GM12875 (cell line): ENCODE measurements at regions not wholly inside any gene's neighbourhood (a gene's known extent, or its start where the extent isn't known, plus 50 kb on each side); places are given as distances from the start of the nearest gene placed in this dataset.

Source experiments
- H3K4me3 ChIP-seq: one replicate; pipeline ENCODE4 v1.5.1; 2011; ENCODE audit warnings: low read depth, low read length, control low read depth
- TF ChIP-seq, protein P1 (sequence below): IDR thresholded peaks from 2 replicates; pipeline ENCODE4 v1.5.1; 2011; ENCODE audit warnings: low read depth, mild to moderate bottlenecking, control low read depth, inconsistent platforms, low read length, moderate library complexity, borderline replicate concordance; ENCODE audit not compliant: insufficient read depth

DNA sequence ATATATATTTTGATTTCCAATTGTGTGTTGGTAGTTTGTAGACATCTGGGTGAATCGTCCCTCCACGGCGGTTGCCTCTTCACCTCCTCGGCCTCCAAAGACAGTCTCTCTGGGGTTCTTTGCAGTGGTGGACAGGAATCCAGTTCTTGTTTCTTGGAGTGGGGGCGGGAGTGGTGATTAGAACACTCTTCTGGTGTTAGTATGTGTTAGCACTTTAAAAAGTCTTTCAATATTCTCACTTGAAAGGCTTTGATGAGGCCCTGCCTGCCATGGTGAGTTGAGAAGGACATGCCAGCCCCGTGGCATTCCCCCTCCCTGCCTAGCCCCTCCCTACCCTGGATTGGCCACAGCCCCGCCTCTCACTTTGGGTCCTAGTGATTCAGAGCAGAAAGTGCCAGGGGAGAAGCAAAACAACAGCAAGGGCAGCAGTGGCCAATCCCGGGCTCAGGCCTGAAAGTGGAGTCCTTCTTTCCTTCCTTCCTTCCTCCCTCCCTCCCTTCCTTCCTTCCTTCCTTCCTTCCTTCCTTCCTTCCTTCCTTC is 316.8 kb upstream of the HS6ST1 start:
- H3K4me3 ChIP-seq = no peak overlapping the region
- TF ChIP-seq, protein P1, sequence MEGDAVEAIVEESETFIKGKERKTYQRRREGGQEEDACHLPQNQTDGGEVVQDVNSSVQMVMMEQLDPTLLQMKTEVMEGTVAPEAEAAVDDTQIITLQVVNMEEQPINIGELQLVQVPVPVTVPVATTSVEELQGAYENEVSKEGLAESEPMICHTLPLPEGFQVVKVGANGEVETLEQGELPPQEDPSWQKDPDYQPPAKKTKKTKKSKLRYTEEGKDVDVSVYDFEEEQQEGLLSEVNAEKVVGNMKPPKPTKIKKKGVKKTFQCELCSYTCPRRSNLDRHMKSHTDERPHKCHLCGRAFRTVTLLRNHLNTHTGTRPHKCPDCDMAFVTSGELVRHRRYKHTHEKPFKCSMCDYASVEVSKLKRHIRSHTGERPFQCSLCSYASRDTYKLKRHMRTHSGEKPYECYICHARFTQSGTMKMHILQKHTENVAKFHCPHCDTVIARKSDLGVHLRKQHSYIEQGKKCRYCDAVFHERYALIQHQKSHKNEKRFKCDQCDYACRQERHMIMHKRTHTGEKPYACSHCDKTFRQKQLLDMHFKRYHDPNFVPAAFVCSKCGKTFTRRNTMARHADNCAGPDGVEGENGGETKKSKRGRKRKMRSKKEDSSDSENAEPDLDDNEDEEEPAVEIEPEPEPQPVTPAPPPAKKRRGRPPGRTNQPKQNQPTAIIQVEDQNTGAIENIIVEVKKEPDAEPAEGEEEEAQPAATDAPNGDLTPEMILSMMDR = no peak

DNA sequence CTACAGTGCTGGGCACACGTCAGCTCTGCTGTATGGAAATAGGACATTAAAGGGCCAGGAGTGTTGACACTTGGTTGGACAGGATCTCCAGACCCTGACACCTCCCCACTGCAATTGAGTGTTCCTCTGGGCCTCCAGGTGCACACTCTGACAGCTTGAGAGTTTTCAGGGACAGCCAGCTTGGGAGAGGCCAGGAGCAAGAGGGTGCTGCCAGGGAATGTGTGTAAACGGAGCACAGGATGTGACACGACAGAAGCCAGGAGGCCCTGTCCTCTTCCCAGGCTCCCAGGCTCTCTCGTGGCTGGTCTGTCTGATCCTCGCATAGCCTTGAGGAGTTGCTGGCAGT is 318.1 kb upstream of the HS6ST1 start:
- TF ChIP-seq, protein P1 = no peak

DNA sequence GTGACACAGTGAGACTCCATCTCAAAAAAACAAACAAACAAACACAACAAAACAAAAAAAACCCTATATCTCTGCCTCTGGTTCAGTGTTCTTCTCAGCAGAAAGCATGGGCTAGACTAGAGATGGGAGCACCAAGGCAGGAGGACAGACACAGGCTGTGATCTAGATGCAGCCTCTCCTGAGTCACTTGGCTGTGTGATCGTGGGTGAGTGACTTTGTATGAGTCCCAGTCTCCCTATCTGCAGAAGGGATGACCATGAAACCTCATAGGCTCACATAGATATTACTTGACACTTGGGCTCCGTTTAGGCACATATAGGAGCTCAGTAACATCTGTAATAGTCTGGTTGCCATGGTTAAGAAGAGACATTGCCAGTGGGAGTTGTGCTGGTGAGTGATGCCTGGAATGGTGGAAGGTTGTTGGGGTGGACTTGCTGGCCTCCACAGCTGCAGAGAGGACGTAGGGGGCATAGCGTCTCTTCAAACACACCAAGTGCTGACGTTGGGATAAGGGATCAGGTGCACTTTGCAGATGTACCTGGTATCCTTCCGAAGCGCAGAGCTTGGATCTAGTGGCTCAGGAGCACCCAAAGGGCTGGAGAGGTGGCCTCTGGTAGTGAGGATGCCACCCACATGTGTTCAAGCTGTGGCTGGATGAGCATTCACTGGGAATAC is 318.9 kb upstream of the HS6ST1 start:
- TF ChIP-seq, protein P1 = no peak
- H3K4me3 ChIP-seq = no peak overlapping the region

More for the DNA sequence above, 318.1 kb upstream of the HS6ST1 start:
- H3K4me3 ChIP-seq = no peak overlapping the region

DNA sequence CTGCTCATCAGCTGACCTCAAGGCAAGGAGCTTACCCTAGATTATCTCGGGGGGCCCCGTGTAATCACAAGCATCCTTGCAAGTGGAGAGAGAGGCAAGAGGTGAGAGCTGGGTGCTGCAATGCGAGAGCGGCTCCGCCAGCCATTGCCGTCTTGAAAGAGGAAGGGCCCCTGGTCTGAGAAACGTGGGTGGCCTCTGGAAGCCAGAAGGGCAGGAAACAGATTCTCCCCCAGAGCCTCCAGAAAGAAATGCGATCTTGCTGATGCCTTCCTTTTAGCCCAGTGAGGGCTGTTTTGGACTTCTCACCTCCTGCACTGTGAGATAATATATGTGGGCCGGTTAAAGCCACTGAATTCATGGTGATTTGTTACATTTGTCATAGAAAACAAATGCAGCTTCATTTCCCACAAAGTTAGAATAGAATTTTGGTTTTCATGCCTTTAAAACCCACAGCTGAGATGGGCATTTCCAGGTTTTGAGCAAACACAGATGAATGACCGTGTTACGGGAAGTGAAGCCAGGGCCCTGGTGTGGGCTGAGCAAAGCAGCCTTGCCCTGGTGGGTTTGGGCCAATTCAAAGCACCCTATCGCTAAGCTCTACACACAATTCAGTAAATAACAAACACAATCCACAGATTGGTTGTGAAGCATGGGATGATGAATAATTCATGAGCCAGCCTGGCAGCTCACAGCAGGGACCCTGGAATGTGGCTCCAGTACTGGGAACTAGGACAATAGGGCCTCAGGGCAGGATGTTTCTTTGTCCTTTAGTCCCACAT is 319.9 kb upstream of the HS6ST1 start:
- TF ChIP-seq, protein P1 = no peak
- no peak overlapping the region for H3K4me3 ChIP-seq

DNA sequence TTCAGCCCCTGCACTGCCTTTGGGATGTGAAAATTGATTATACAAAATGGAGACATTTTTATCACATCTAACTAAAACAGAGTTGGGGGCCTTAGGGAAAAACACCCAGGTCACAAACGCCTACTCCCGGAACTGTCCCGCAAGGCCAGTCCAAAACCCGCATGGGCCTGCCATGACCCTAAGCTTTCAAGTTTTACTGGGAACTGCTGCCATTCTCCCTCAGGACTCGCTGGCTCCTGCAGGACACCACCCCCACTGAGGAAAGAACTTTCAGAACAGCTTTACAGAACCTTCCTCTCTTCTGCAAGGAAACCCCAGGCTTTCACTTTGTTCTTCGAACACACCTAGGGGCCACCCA is 320.4 kb upstream of the HS6ST1 start:
- TF ChIP-seq, protein P1 = no peak
- no peak overlapping the region for H3K4me3 ChIP-seq

DNA sequence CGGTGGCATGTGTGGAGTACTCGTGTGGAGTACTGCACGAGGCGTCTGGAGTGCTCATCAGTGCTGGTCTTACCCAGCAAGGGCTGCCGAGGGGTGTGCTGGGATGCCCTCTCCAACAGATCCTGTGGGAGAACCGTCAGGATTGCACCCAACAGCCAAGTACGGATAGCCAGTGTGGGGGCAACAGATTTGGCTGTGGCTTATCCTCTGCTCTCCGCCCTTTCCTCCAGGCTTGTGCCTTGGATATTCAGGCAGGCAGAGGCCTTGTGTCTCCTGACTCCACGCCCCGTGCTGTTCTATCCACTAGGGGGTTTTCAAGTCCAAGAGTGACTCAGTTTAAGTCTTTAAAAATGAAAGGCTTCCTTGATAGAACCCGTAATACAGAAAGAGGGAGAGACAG is 321.0 kb upstream of the HS6ST1 start:
- TF ChIP-seq, protein P1 = peak; percentile 7; the same call in 1 of the 2 replicates

More for the DNA sequence above, 321.0 kb upstream of the HS6ST1 start:
- no peak overlapping the region for H3K4me3 ChIP-seq
